A549 (cell line): ENCODE measurements at regions not wholly inside any gene's neighbourhood (a gene's known extent, or its start where the extent isn't known, plus 50 kb on each side); places are given as distances from the start of the nearest gene placed in this dataset.

Experiments
- CEBPB ChIP-seq, 2 experiments: fragments of >200 bp in 1 of 2; sonication (Bioruptor Twin) in 1 of 2; formaldehyde crosslinking in 1 of 2; IDR thresholded peaks; 2 replicates each; pipeline ENCODE4 v1.6.1; 2012 to 2016
- CHD4 ChIP-seq: fragments of 200-600 bp; sonication (generic); IDR thresholded peaks from 2 replicates; pipeline ENCODE4 v1.6.1; 2016; ENCODE audit warnings: antibody characterized with exemption, mild to moderate bottlenecking, borderline replicate concordance
- EP300 ChIP-seq, 2 experiments: fragments of >200 bp; sonication (Bioruptor Twin); formaldehyde crosslinking; IDR thresholded peaks; 2 replicates in 1 of 2; 3 replicates in 1 of 2; pipeline ENCODE4 v1.6.1; 2016 to 2017
- MAZ ChIP-seq: fragments of 150-350 bp; IDR thresholded peaks from 2 replicates; pipeline ENCODE4 v1.6.1; 2014; ENCODE audit warnings: antibody characterized with exemption, low read depth, low read length, borderline replicate concordance
- NR3C1 ChIP-seq: fragments of >200 bp; sonication (Bioruptor Twin); formaldehyde crosslinking; IDR thresholded peaks from 3 replicates; pipeline ENCODE4 v1.6.1; 2017
- POLR2A ChIP-seq: IDR thresholded peaks from 2 replicates; pipeline ENCODE4 v1.6.1; 2012; ENCODE audit warnings: mild to moderate bottlenecking, low read length
- POLR2AphosphoS2 ChIP-seq: conservative IDR thresholded peaks from 2 replicates; pipeline ENCODE4 v1.6.1; 2012; ENCODE audit warnings: low read length, improper control_type of control experiment, inconsistent platforms
- RAD21 ChIP-seq, 2 experiments: fragments of >200 bp in 1 of 2; sonication (Bioruptor Twin) in 1 of 2; formaldehyde crosslinking in 1 of 2; IDR thresholded peaks in 1 of 2; conservative IDR thresholded peaks in 1 of 2; 2 replicates in 1 of 2; 3 replicates in 1 of 2; pipeline ENCODE4 v1.6.1; 2012 to 2018; ENCODE audit warnings: inconsistent platforms in 1 of 2
- SMC3 ChIP-seq: fragments of >200 bp; sonication (Bioruptor Twin); formaldehyde crosslinking; IDR thresholded peaks from 3 replicates; pipeline ENCODE4 v1.6.1; 2018; ENCODE audit warnings: inconsistent platforms
- SREBF2 ChIP-seq: fragments of 450-650 bp; IDR thresholded peaks from 2 replicates; pipeline ENCODE4 v1.6.1; 2014; ENCODE audit warnings: mild to moderate bottlenecking, moderate library complexity
- TF ChIP-seq, protein P1 (sequence below): IDR thresholded peaks from 2 replicates; pipeline ENCODE4 v1.6.1; 2012
- TF ChIP-seq, protein P2 (sequence below): fragments of >200 bp; sonication (Bioruptor Twin); formaldehyde crosslinking; IDR thresholded peaks from 3 replicates; pipeline ENCODE4 v1.5.1; 2016
- TF ChIP-seq, protein P3 (sequence below): fragments of 450-650 bp; IDR thresholded peaks from 2 replicates; pipeline ENCODE4 v1.6.1; 2014; ENCODE audit warnings: antibody characterized with exemption
- TF ChIP-seq, protein P4 (sequence below): fragments of 200-600 bp; sonication (generic); IDR thresholded peaks from 2 replicates; pipeline ENCODE4 v1.6.1; 2016; ENCODE audit warnings: antibody characterized with exemption, mild to moderate bottlenecking, moderate library complexity

DNA sequence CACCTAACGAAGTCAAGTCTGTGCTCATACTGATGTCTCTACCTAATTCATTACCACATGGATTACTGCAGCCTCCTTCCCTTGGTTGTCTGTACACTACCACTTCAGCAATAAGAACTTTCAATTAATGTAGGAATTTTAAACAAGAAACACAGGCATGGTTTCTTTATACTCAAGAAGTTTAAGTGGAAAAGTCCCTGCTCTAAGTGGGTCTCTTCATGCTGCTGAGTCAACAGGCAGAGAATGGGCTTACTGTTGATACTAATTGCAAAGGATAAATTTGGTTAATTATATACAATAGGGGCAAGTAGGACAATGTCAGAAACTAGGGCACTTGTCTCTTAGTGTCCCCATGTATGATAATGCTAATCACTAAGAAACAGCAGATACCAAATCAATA lies 392.6 kb downstream of the DSEL start:
- TF ChIP-seq, protein P1, sequence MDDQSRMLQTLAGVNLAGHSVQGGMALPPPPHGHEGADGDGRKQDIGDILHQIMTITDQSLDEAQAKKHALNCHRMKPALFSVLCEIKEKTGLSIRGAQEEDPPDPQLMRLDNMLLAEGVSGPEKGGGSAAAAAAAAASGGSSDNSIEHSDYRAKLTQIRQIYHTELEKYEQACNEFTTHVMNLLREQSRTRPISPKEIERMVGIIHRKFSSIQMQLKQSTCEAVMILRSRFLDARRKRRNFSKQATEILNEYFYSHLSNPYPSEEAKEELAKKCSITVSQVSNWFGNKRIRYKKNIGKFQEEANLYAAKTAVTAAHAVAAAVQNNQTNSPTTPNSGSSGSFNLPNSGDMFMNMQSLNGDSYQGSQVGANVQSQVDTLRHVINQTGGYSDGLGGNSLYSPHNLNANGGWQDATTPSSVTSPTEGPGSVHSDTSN = no peak
- TF ChIP-seq MAZ (no peak), SREBF2 (no peak), SMC3 (no peak), NR3C1 (no peak), EP300 (IDR thresholded peaks at IDR 0.05) (no peak), POLR2A (no peak), CEBPB (IDR thresholded peaks at IDR 0.05) (no peak), CHD4 (no peak), RAD21 (conservative IDR thresholded peaks at IDR 0.05 in 1 of 2, IDR thresholded peaks at IDR 0.05 in 1 of 2) (no peak), POLR2AphosphoS2 (no peak)
- TF ChIP-seq, protein P2, sequence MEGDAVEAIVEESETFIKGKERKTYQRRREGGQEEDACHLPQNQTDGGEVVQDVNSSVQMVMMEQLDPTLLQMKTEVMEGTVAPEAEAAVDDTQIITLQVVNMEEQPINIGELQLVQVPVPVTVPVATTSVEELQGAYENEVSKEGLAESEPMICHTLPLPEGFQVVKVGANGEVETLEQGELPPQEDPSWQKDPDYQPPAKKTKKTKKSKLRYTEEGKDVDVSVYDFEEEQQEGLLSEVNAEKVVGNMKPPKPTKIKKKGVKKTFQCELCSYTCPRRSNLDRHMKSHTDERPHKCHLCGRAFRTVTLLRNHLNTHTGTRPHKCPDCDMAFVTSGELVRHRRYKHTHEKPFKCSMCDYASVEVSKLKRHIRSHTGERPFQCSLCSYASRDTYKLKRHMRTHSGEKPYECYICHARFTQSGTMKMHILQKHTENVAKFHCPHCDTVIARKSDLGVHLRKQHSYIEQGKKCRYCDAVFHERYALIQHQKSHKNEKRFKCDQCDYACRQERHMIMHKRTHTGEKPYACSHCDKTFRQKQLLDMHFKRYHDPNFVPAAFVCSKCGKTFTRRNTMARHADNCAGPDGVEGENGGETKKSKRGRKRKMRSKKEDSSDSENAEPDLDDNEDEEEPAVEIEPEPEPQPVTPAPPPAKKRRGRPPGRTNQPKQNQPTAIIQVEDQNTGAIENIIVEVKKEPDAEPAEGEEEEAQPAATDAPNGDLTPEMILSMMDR = no peak
- TF ChIP-seq, protein P3, sequence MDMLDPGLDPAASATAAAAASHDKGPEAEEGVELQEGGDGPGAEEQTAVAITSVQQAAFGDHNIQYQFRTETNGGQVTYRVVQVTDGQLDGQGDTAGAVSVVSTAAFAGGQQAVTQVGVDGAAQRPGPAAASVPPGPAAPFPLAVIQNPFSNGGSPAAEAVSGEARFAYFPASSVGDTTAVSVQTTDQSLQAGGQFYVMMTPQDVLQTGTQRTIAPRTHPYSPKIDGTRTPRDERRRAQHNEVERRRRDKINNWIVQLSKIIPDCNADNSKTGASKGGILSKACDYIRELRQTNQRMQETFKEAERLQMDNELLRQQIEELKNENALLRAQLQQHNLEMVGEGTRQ = no peak
- TF ChIP-seq, protein P4, sequence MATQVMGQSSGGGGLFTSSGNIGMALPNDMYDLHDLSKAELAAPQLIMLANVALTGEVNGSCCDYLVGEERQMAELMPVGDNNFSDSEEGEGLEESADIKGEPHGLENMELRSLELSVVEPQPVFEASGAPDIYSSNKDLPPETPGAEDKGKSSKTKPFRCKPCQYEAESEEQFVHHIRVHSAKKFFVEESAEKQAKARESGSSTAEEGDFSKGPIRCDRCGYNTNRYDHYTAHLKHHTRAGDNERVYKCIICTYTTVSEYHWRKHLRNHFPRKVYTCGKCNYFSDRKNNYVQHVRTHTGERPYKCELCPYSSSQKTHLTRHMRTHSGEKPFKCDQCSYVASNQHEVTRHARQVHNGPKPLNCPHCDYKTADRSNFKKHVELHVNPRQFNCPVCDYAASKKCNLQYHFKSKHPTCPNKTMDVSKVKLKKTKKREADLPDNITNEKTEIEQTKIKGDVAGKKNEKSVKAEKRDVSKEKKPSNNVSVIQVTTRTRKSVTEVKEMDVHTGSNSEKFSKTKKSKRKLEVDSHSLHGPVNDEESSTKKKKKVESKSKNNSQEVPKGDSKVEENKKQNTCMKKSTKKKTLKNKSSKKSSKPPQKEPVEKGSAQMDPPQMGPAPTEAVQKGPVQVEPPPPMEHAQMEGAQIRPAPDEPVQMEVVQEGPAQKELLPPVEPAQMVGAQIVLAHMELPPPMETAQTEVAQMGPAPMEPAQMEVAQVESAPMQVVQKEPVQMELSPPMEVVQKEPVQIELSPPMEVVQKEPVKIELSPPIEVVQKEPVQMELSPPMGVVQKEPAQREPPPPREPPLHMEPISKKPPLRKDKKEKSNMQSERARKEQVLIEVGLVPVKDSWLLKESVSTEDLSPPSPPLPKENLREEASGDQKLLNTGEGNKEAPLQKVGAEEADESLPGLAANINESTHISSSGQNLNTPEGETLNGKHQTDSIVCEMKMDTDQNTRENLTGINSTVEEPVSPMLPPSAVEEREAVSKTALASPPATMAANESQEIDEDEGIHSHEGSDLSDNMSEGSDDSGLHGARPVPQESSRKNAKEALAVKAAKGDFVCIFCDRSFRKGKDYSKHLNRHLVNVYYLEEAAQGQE = no peak
